ENCODE measurements at regions not wholly inside any gene's neighbourhood (a gene's known extent, or its start where the extent isn't known, plus 50 kb on each side); places are given as distances from the start of the nearest gene placed in this dataset.

DNA sequence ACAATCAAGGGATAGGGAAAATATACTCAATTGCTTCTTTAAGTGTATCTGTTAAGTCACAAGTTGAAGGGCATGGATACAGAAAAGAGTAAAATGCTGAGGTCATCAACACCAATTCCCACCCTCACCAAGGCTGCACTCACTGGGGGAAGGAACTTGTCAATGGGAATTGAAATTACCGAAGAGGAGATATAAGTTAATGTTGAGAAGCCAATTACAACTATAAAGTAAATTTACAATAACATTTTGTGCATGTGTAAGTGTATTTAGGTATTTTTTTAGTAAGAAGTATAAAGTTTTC is 255.1 kb upstream of the KCNIP4 start:
- DNase-seq (ENCODE audit: low read depth, low spot score) (no peak), FAIRE-seq (no peak)
- no peak overlapping the region for H3K4me3 ChIP-seq (replicated peaks in 1 of 3; ENCODE audit: insufficient read depth in 1 of 3, low read depth in 1 of 3, low read length in 3 of 3)
- TF ChIP-seq MYC (IDR thresholded peaks at IDR 0.05; ENCODE audit: low read depth, low read length) (no peak), EZH2 (IDR thresholded peaks at IDR 0.05; ENCODE audit: borderline replicate concordance, low read depth, low read length, severe bottlenecking) (no peak), GATA2 (IDR thresholded peaks at IDR 0.05; ENCODE audit: insufficient read depth, insufficient read length, low read depth, low read length) (no peak)
- no peaks in the 10 kb centered on the region for H3K27me3 ChIP-seq (ENCODE audit: control insufficient read depth in 2 of 2, insufficient read depth in 2 of 2, low read length in 2 of 2)
- dilution Hi-C loops (cut with MboI; ENCODE audit: extremely low pct_ligation_motif_present, low sequenced_read_pairs) (no loop called here), intact Hi-C loops (cut with micrococcal nuclease) (no loop called here)
- no peaks in the 10 kb centered on the region for H3K36me3 ChIP-seq (ENCODE audit: control insufficient read depth in 2 of 2, extremely low read depth in 1 of 2, insufficient read depth in 2 of 2, low read length in 2 of 2)
- H3K4me1 ChIP-seq (ENCODE audit: control insufficient read depth, extremely low read depth, insufficient read depth, low read length), result no peaks in the 10 kb centered on the region
- H3K79me2 ChIP-seq (ENCODE audit: control insufficient read depth, insufficient read depth, low read length), result no peaks in the 10 kb centered on the region
- H3K4me2 ChIP-seq (ENCODE audit: insufficient read depth, low read length), result no peak overlapping the region
- POLR2A ChIA-PET, result no interaction called here
- CTCF ChIA-PET, result no interaction called here
- H3K9me3 ChIP-seq (replicated peaks; ENCODE audit: control insufficient read depth, insufficient read depth, low read length), result no peaks in the 10 kb centered on the region
- no peak overlapping the region for H3K9ac ChIP-seq (replicated peaks; ENCODE audit: extremely low read depth, insufficient read depth, low read length)
- no peak overlapping the region for H3K27ac ChIP-seq (ENCODE audit: insufficient read depth, low read depth, low read length)
- no peaks in the 10 kb centered on the region for H4K20me1 ChIP-seq (replicated peaks; ENCODE audit: control insufficient read depth, extremely low read depth, insufficient read depth, low read length)
- BruUV-seq (replicated peaks), result no TSS peak
- H2AFZ ChIP-seq (ENCODE audit: low read depth, low read length), result no peak overlapping the region
- H3K9me1 ChIP-seq (replicated peaks; ENCODE audit: control insufficient read depth, extremely low read depth, insufficient read depth, low read length), result no peaks in the 10 kb centered on the region

DNA sequence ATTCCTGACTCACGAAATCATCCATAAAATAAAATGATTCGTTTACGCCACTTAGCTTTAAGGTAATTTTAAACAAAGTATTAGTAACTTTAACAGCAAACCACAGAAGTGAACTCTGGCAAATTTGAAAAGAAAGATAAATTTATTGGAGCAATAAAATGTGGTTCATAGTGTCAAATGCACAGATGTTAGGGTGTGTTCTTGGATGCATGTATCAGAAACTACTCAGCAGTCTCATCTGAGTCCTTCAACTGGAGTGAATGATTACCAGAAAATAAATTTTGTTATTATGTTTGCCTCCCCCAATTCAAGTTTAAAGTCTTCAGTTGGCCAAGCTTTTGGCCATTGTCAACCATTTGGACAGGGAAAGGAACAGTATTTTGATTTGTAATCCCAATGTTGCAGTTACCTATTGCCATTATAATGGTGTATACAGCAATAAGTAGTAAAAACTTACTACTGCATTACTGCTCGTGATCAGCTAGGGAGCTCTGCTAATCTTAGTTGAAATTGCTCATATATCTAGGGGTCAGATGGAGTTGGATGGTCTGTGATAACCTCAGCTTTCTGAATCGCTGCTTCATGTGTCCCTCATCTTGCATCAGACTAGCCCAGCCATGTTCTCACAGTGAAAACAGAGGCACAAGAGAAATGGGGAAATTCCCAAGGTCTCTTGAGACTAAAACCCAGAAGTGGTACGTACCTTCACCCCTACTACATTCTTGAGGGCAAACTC is 254.6 kb upstream of the KCNIP4 start:
- no TSS peak for BruUV-seq (replicated peaks)
- intact Hi-C loops (cut with micrococcal nuclease) (no loop called here), dilution Hi-C loops (cut with MboI; ENCODE audit: extremely low pct_ligation_motif_present, low sequenced_read_pairs) (no loop called here)
- DNase-seq (ENCODE audit: low read depth, low spot score) (no peak), FAIRE-seq (no peak)
- POLR2A ChIA-PET, result no interaction called here
- no peak overlapping the region for H3K9ac ChIP-seq (replicated peaks; ENCODE audit: extremely low read depth, insufficient read depth, low read length)
- H3K4me2 ChIP-seq (ENCODE audit: insufficient read depth, low read length), result no peak overlapping the region
- H2AFZ ChIP-seq (ENCODE audit: low read depth, low read length), result no peak overlapping the region
- H4K20me1 ChIP-seq (replicated peaks; ENCODE audit: control insufficient read depth, extremely low read depth, insufficient read depth, low read length), result no peaks in the 10 kb centered on the region
- H3K27ac ChIP-seq (ENCODE audit: insufficient read depth, low read depth, low read length), result no peak overlapping the region
- no peaks in the 10 kb centered on the region for H3K27me3 ChIP-seq (ENCODE audit: control insufficient read depth in 2 of 2, insufficient read depth in 2 of 2, low read length in 2 of 2)
- H3K79me2 ChIP-seq (ENCODE audit: control insufficient read depth, insufficient read depth, low read length), result no peaks in the 10 kb centered on the region
- no peaks in the 10 kb centered on the region for H3K9me1 ChIP-seq (replicated peaks; ENCODE audit: control insufficient read depth, extremely low read depth, insufficient read depth, low read length)
- H3K9me3 ChIP-seq (replicated peaks; ENCODE audit: control insufficient read depth, insufficient read depth, low read length), result no peaks in the 10 kb centered on the region
- H3K4me1 ChIP-seq (ENCODE audit: control insufficient read depth, extremely low read depth, insufficient read depth, low read length), result no peaks in the 10 kb centered on the region
- no peak overlapping the region for H3K4me3 ChIP-seq (replicated peaks in 1 of 3; ENCODE audit: insufficient read depth in 1 of 3, low read depth in 1 of 3, low read length in 3 of 3)
- TF ChIP-seq, protein P1, sequence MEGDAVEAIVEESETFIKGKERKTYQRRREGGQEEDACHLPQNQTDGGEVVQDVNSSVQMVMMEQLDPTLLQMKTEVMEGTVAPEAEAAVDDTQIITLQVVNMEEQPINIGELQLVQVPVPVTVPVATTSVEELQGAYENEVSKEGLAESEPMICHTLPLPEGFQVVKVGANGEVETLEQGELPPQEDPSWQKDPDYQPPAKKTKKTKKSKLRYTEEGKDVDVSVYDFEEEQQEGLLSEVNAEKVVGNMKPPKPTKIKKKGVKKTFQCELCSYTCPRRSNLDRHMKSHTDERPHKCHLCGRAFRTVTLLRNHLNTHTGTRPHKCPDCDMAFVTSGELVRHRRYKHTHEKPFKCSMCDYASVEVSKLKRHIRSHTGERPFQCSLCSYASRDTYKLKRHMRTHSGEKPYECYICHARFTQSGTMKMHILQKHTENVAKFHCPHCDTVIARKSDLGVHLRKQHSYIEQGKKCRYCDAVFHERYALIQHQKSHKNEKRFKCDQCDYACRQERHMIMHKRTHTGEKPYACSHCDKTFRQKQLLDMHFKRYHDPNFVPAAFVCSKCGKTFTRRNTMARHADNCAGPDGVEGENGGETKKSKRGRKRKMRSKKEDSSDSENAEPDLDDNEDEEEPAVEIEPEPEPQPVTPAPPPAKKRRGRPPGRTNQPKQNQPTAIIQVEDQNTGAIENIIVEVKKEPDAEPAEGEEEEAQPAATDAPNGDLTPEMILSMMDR (IDR thresholded peaks at IDR 0.05; ENCODE audit: extremely low read depth in 1 of 2, insufficient read depth in 1 of 2, low read depth in 1 of 2, low read length in 2 of 2), result no peak
- TF ChIP-seq, protein P2, sequence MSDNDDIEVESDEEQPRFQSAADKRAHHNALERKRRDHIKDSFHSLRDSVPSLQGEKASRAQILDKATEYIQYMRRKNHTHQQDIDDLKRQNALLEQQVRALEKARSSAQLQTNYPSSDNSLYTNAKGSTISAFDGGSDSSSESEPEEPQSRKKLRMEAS (IDR thresholded peaks at IDR 0.05; ENCODE audit: insufficient read depth, insufficient read length), result no peak
- TF ChIP-seq FOS (IDR thresholded peaks at IDR 0.05; ENCODE audit: borderline replicate concordance, insufficient read depth, low read length), result no peak
- no peak for TF ChIP-seq GATA2 (IDR thresholded peaks at IDR 0.05; ENCODE audit: insufficient read depth, insufficient read length, low read depth, low read length)
- no peak for TF ChIP-seq POLR2AphosphoS5 (IDR thresholded peaks at IDR 0.05; ENCODE audit: insufficient read depth, low read depth, low read length)
- no peak for TF ChIP-seq POLR2A (IDR thresholded peaks at IDR 0.05; ENCODE audit: low read depth, low read length)
- CTCF ChIA-PET, result no interaction called here
- no peaks in the 10 kb centered on the region for H3K36me3 ChIP-seq (ENCODE audit: control insufficient read depth in 2 of 2, extremely low read depth in 1 of 2, insufficient read depth in 2 of 2, low read length in 2 of 2)

Measured in endothelial cell of umbilical vein (primary cell).